ENCODE measurements at regions not wholly inside any gene's neighbourhood (a gene's known extent, or its start where the extent isn't known, plus 50 kb on each side); places are given as distances from the start of the nearest gene placed in this dataset.

DNA sequence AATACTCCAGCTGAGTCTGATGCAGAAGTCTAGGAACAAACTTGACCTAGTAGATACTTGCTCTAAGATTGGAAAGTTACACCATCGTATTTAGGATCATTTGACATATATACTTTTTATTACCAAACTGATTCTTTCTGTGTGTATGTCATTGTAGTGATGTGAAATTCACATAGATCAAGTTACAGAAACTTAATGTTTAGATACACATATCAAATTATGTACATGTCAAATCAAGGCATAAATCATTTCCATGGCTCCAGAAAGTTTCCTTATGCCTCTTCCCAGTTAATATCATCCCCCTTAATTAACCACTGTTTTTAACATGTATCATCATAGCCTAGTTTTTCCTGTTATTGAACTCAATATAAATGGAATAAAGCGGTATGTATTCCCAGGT, 292.0 kb upstream of the CDH11 start:
- no peak for TF ChIP-seq POLR2A (IDR thresholded peaks at IDR 0.05)
- TF ChIP-seq, protein P1, sequence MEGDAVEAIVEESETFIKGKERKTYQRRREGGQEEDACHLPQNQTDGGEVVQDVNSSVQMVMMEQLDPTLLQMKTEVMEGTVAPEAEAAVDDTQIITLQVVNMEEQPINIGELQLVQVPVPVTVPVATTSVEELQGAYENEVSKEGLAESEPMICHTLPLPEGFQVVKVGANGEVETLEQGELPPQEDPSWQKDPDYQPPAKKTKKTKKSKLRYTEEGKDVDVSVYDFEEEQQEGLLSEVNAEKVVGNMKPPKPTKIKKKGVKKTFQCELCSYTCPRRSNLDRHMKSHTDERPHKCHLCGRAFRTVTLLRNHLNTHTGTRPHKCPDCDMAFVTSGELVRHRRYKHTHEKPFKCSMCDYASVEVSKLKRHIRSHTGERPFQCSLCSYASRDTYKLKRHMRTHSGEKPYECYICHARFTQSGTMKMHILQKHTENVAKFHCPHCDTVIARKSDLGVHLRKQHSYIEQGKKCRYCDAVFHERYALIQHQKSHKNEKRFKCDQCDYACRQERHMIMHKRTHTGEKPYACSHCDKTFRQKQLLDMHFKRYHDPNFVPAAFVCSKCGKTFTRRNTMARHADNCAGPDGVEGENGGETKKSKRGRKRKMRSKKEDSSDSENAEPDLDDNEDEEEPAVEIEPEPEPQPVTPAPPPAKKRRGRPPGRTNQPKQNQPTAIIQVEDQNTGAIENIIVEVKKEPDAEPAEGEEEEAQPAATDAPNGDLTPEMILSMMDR (IDR thresholded peaks at IDR 0.05) = no peak
